Panc1 (cell line): ENCODE measurements at regions not wholly inside any gene's neighbourhood (a gene's known extent, or its start where the extent isn't known, plus 50 kb on each side); places are given as distances from the start of the nearest gene placed in this dataset.

ENCODE experiments used
- ATAC-seq: fragments of 200-7000 bp; cut with Tn5 transposase; 2 replicates; pipeline ENCODE4 v1.9.1; 2020; ENCODE audit warnings: mild to moderate bottlenecking, moderate library complexity
- BruUV-seq: library from RNA; stranded (reverse); fragments of 400-500 nt; replicated peaks from 2 replicates; lab custom pipeline; 2021; lab: Mats Ljungman, UMichigan
- CTCF ChIA-PET: fragments of 300-600 bp; sonication (Branson Sonifier 250); formaldehyde crosslinking; loops from one replicate; lab custom pipeline; 2022; ENCODE audit warnings: antibody characterized with exemption; lab: Charles Lee
- POLR2A ChIA-PET: fragments of 300-600 bp; sonication (Branson Sonifier 250); formaldehyde crosslinking; loops from one replicate; lab custom pipeline; 2022; ENCODE audit warnings: antibody characterized with exemption; lab: Charles Lee
- DNase-seq: peaks from one replicate; pipeline ENCODE4 v3.0.0-alpha.2; 2010; ENCODE audit warnings: low read depth, low spot score
- H3K27ac ChIP-seq: 2 replicates; pipeline ENCODE4 v1.5.1; 2011; ENCODE audit warnings: mild to moderate bottlenecking, low read length, inconsistent platforms
- H3K27me3 ChIP-seq: fragments of 200-500 bp; sonication (Bioruptor generic); 2 replicates; pipeline ENCODE4 v1.6.0; 2014; ENCODE audit warnings: low read length, inconsistent platforms; ENCODE audit not compliant: control insufficient read depth, insufficient read depth
- H3K36me3 ChIP-seq: fragments of 200-500 bp; sonication (Bioruptor generic); 2 replicates; pipeline ENCODE4 v1.5.1; 2014; ENCODE audit warnings: inconsistent platforms, mild to moderate bottlenecking, low read length, moderate library complexity; ENCODE audit not compliant: control insufficient read depth, insufficient read depth
- H3K4me1 ChIP-seq: 2 replicates; pipeline ENCODE4 v1.5.1; 2011; ENCODE audit warnings: inconsistent platforms, mild to moderate bottlenecking, low read length, moderate library complexity; ENCODE audit not compliant: control insufficient read depth, insufficient read depth
- H3K4me3 ChIP-seq, 2 experiments: 2 replicates each; pipeline ENCODE4 v1.5.1; 2011 to 2012; ENCODE audit warnings: low read depth in 2 of 2, low read length in 2 of 2, mild to moderate bottlenecking in 2 of 2, inconsistent platforms in 1 of 2, moderate library complexity in 1 of 2
- H3K9me3 ChIP-seq: fragments of 200-500 bp; sonication (Bioruptor generic); 2 replicates; pipeline ENCODE4 v1.5.1; 2014; ENCODE audit warnings: low read depth, mild to moderate bottlenecking, inconsistent platforms, low read length, moderate library complexity; ENCODE audit not compliant: control insufficient read depth, insufficient read depth
- CTCF ChIP-seq: fragments of 450-650 bp; IDR thresholded peaks from 2 replicates; pipeline ENCODE4 v1.5.1; 2017; ENCODE audit warnings: mild to moderate bottlenecking
- POLR2AphosphoS5 ChIP-seq: IDR thresholded peaks from 2 replicates; pipeline ENCODE4 v1.6.1; 2012; ENCODE audit warnings: mild to moderate bottlenecking, low read depth, low read length, moderate library complexity
- REST ChIP-seq, 2 experiments: IDR thresholded peaks; 2 replicates each; pipeline ENCODE4 v1.6.1; 2011 to 2012; ENCODE audit warnings: low read depth in 2 of 2, control low read depth in 1 of 2, low read length in 1 of 2, mild to moderate bottlenecking in 1 of 2, moderate library complexity in 1 of 2; ENCODE audit not compliant: insufficient read depth in 1 of 2
- SIN3A ChIP-seq: IDR thresholded peaks from 2 replicates; pipeline ENCODE4 v1.6.1; 2012; ENCODE audit warnings: low read depth, mild to moderate bottlenecking, low read length, moderate library complexity, borderline replicate concordance; ENCODE audit not compliant: insufficient read depth
- TCF7L2 ChIP-seq: IDR thresholded peaks from 2 replicates; pipeline ENCODE4 v1.6.1; 2011; ENCODE audit warnings: mild to moderate bottlenecking, low read depth, low read length, inconsistent platforms
- in situ Hi-C: cut with HindIII; loops from 2 replicates; pipeline ENCODE4 v1.10.0; 2016; ENCODE audit warnings: low sequenced_read_pairs, low pct_unique_long_range_greater_than_20kb
- intact Hi-C: fragments of 100-400 bp; cut with micrococcal nuclease; formaldehyde crosslinking; loops from one replicate; pipeline ENCODE4 v1.10.0; 2022; ENCODE audit not compliant: unreplicated experiment

- H3K9me3 ChIP-seq, result no peaks in the 10 kb centered on the region
- ChIA-PET CTCF (no interaction called here), POLR2A (no interaction called here)
- in situ Hi-C loops (no loop called here), intact Hi-C loops (no loop called here)
- H3K27ac ChIP-seq, result no peak overlapping the region
- BruUV-seq, result no TSS peak
- ATAC-seq (no peak), DNase-seq (no peak)
- no peaks in the 10 kb centered on the region for H3K27me3 ChIP-seq
- TF ChIP-seq REST (IDR thresholded peaks at IDR 0.05; ENCODE audit: insufficient read depth in 1 of 2, low read depth in 2 of 2, low read length in 1 of 2), result no peak
- no peak for TF ChIP-seq CTCF
- no peak for TF ChIP-seq TCF7L2
- TF ChIP-seq SIN3A, result no peak
- no peak for TF ChIP-seq POLR2AphosphoS5
- no peaks in the 10 kb centered on the region for H3K4me1 ChIP-seq
- no peak overlapping the region for H3K4me3 ChIP-seq
- no peaks in the 10 kb centered on the region for H3K36me3 ChIP-seq
Measured at GRCh38 chr13:108526286-108526685, 103.1 kb upstream of the MYO16 start.

- TF ChIP-seq SIN3A, result no peak
- TF ChIP-seq POLR2AphosphoS5, result no peak
- no peak for TF ChIP-seq TCF7L2
- TF ChIP-seq CTCF, result no peak
- TF ChIP-seq REST (IDR thresholded peaks at IDR 0.05; ENCODE audit: insufficient read depth in 1 of 2, low read depth in 2 of 2, low read length in 1 of 2), result no peak
Measured at GRCh38 chr13:108527844-108528243, 101.6 kb upstream of the MYO16 start.

More at GRCh38 chr13:108527844-108528243, 101.6 kb upstream of the MYO16 start:
- intact Hi-C loops, result no loop called here
- H3K27ac ChIP-seq, result no peak overlapping the region
- no TSS peak for BruUV-seq
- no peaks in the 10 kb centered on the region for H3K36me3 ChIP-seq
- DNase-seq, result no peak
- no peaks in the 10 kb centered on the region for H3K4me1 ChIP-seq
- POLR2A ChIA-PET, result no interaction called here
- CTCF ChIA-PET, result no interaction called here
- in situ Hi-C loops, result no loop called here
- no peaks in the 10 kb centered on the region for H3K9me3 ChIP-seq
- H3K4me3 ChIP-seq, result no peak overlapping the region
- ATAC-seq, result no peak
- H3K27me3 ChIP-seq, result no peaks in the 10 kb centered on the region
